HCT116 (cell line): ENCODE measurements at regions not wholly inside any gene's neighbourhood (a gene's known extent, or its start where the extent isn't known, plus 50 kb on each side); places are given as distances from the start of the nearest gene placed in this dataset.

Experiments
- EZH2 ChIP-seq: fragments of 200-600 bp; sonication (generic); IDR thresholded peaks from 2 replicates; pipeline ENCODE4 v1.6.1; 2017; ENCODE audit warnings: antibody characterized with exemption, mixed run types
- EZH2phosphoT487 ChIP-seq: fragments of 200-600 bp; IDR thresholded peaks from 2 replicates; pipeline ENCODE4 v1.6.1; 2018; ENCODE audit warnings: antibody characterized with exemption, borderline replicate concordance
- POLR2A ChIP-seq: IDR thresholded peaks from 2 replicates; pipeline ENCODE4 v1.7.0; 2011; ENCODE audit warnings: borderline replicate concordance; ENCODE audit not compliant: insufficient read depth, insufficient read length; ENCODE audit errors: extremely low read depth
- POLR2AphosphoS5 ChIP-seq: IDR thresholded peaks from 2 replicates; pipeline ENCODE4 v1.6.1; 2011; ENCODE audit warnings: mild to moderate bottlenecking, low read depth, low read length, moderate library complexity
- RAD21 ChIP-seq: IDR thresholded peaks from 2 replicates; pipeline ENCODE4 v1.6.1; 2012; ENCODE audit warnings: low read depth, mild to moderate bottlenecking
- SIN3A ChIP-seq: IDR thresholded peaks from 2 replicates; pipeline ENCODE4 v1.6.1; 2012; ENCODE audit warnings: low read depth
- SP1 ChIP-seq: IDR thresholded peaks from 2 replicates; pipeline ENCODE4 v1.6.1; 2012; ENCODE audit warnings: low read depth
- TF ChIP-seq, protein P1 (sequence below), 3 experiments: fragments of 200-600 bp in 1 of 3; sonication (generic) in 1 of 3; IDR thresholded peaks in 2 of 3; conservative IDR thresholded peaks in 1 of 3; 2 replicates each; pipeline ENCODE4 v1.5.1; 2012 to 2017; ENCODE audit warnings: low read depth in 2 of 3, low read length in 2 of 3, antibody characterized with exemption in 1 of 3, borderline replicate concordance in 1 of 3, control low read depth in 1 of 3, mild to moderate bottlenecking in 1 of 3, mixed read lengths in 1 of 3, mixed run types in 1 of 3, moderate library complexity in 1 of 3; ENCODE audit not compliant: insufficient read depth in 1 of 3
- TF ChIP-seq, protein P2 (sequence below): IDR thresholded peaks from 2 replicates; pipeline ENCODE4 v1.6.1; 2012
- TF ChIP-seq, protein P3 (sequence below): IDR thresholded peaks from 2 replicates; pipeline ENCODE4 v1.6.1; 2012; ENCODE audit warnings: low read depth

DNA sequence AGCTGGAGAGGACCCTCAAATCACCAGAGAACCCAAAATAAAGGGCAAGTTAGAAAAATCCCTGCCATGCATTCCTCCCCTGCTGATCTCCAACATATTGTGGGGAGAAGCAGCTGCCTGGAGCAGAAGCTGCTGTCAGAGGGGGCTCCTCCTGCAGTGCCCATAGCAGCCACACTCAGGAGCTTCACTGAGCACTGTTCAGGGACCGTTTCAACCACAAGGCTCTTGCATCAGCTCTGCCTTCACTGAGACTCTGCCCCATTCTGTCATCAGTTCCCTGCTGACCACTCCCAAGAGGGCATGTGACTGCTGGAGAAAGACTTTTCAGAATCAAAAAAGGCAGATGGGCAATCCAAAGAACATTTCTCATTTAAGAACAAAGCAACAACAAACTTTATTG is 392.7 kb downstream of the GALC start:
- TF ChIP-seq POLR2A (no peak), RAD21 (no peak), EZH2 (no peak), POLR2AphosphoS5 (no peak), SP1 (no peak), EZH2phosphoT487 (no peak), SIN3A (no peak)
- TF ChIP-seq, protein P1, sequence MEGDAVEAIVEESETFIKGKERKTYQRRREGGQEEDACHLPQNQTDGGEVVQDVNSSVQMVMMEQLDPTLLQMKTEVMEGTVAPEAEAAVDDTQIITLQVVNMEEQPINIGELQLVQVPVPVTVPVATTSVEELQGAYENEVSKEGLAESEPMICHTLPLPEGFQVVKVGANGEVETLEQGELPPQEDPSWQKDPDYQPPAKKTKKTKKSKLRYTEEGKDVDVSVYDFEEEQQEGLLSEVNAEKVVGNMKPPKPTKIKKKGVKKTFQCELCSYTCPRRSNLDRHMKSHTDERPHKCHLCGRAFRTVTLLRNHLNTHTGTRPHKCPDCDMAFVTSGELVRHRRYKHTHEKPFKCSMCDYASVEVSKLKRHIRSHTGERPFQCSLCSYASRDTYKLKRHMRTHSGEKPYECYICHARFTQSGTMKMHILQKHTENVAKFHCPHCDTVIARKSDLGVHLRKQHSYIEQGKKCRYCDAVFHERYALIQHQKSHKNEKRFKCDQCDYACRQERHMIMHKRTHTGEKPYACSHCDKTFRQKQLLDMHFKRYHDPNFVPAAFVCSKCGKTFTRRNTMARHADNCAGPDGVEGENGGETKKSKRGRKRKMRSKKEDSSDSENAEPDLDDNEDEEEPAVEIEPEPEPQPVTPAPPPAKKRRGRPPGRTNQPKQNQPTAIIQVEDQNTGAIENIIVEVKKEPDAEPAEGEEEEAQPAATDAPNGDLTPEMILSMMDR (IDR thresholded peaks at IDR 0.05 in 2 of 3, conservative IDR thresholded peaks at IDR 0.05 in 1 of 3; ENCODE audit: borderline replicate concordance in 1 of 3, insufficient read depth in 1 of 3, low read depth in 2 of 3, low read length in 2 of 3): no peak
- TF ChIP-seq, protein P2, sequence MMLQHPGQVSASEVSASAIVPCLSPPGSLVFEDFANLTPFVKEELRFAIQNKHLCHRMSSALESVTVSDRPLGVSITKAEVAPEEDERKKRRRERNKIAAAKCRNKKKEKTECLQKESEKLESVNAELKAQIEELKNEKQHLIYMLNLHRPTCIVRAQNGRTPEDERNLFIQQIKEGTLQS: no peak
- TF ChIP-seq, protein P3, sequence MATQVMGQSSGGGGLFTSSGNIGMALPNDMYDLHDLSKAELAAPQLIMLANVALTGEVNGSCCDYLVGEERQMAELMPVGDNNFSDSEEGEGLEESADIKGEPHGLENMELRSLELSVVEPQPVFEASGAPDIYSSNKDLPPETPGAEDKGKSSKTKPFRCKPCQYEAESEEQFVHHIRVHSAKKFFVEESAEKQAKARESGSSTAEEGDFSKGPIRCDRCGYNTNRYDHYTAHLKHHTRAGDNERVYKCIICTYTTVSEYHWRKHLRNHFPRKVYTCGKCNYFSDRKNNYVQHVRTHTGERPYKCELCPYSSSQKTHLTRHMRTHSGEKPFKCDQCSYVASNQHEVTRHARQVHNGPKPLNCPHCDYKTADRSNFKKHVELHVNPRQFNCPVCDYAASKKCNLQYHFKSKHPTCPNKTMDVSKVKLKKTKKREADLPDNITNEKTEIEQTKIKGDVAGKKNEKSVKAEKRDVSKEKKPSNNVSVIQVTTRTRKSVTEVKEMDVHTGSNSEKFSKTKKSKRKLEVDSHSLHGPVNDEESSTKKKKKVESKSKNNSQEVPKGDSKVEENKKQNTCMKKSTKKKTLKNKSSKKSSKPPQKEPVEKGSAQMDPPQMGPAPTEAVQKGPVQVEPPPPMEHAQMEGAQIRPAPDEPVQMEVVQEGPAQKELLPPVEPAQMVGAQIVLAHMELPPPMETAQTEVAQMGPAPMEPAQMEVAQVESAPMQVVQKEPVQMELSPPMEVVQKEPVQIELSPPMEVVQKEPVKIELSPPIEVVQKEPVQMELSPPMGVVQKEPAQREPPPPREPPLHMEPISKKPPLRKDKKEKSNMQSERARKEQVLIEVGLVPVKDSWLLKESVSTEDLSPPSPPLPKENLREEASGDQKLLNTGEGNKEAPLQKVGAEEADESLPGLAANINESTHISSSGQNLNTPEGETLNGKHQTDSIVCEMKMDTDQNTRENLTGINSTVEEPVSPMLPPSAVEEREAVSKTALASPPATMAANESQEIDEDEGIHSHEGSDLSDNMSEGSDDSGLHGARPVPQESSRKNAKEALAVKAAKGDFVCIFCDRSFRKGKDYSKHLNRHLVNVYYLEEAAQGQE: no peak
